Effector memory CD4-positive, alpha-beta T cell (primary cell): ENCODE measurements at regions not wholly inside any gene's neighbourhood (a gene's known extent, or its start where the extent isn't known, plus 50 kb on each side); places are given as distances from the start of the nearest gene placed in this dataset.

Experiments
- DNase-seq, 3 donors: peaks; one replicate each; pipeline ENCODE4 v3.0.0-alpha.2; 2020
- H3K27ac ChIP-seq: 2 replicates; pipeline ENCODE4 v1.7.0; 2013; ENCODE audit warnings: mild to moderate bottlenecking, low read length, moderate library complexity; ENCODE audit not compliant: insufficient read depth, poor library complexity, severe bottlenecking
- H3K27me3 ChIP-seq: replicated peaks from 2 replicates; pipeline ENCODE4 v1.7.0; 2013; ENCODE audit warnings: mild to moderate bottlenecking, low read length; ENCODE audit not compliant: insufficient read depth, control insufficient read depth, poor library complexity, severe bottlenecking
- H3K36me3 ChIP-seq: 2 replicates; pipeline ENCODE4 v1.7.0; 2013; ENCODE audit warnings: mild to moderate bottlenecking, low read length, moderate library complexity; ENCODE audit not compliant: control insufficient read depth, insufficient read depth
- H3K4me1 ChIP-seq: 2 replicates; pipeline ENCODE4 v1.7.0; 2013; ENCODE audit warnings: low read length, mild to moderate bottlenecking; ENCODE audit not compliant: control insufficient read depth, insufficient read depth, poor library complexity, severe bottlenecking
- H3K4me3 ChIP-seq: 2 replicates; pipeline ENCODE4 v1.7.0; 2013; ENCODE audit warnings: low read length, low read depth, mild to moderate bottlenecking; ENCODE audit not compliant: insufficient read depth, poor library complexity, severe bottlenecking
- H3K9me3 ChIP-seq: 2 replicates; pipeline ENCODE4 v1.7.0; 2013; ENCODE audit warnings: mild to moderate bottlenecking, low read length, moderate library complexity; ENCODE audit not compliant: control insufficient read depth

DNA sequence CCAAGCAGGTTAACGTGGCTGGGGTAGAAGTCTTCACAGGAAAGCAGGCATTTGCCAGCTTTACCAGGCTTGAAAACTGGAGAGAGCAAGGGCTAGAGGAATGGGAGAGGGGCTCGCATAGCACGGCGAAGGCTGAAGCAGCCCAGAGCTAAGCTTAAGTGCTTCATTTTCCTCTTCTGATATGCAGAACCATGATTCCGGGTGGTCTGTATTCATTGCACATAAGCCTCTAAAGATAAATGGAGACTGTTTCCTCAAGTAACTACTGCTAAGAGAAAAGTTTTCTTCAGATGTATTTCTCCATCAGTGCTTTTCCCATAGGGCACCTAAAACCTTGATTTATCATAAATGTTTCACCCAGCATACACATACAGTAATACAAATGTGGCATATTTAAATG is 414.1 kb downstream of the MLLT3 start:
- H3K36me3 ChIP-seq, result no peaks in the 10 kb centered on the region

GRCh38 chr9:20207176-20207575 is 415.1 kb downstream of the MLLT3 start:
- Histone ChIP-seq H3K36me3 (no peaks in the 10 kb centered on the region), H3K27ac (no peak overlapping the region), H3K4me1 (no peaks in the 10 kb centered on the region), H3K27me3 (no peaks in the 10 kb centered on the region), H3K4me3 (no peak overlapping the region), H3K9me3 (no peaks in the 10 kb centered on the region)
- no peak for DNase-seq

More for the DNA sequence above, 414.1 kb downstream of the MLLT3 start:
- Histone ChIP-seq H3K9me3 (no peaks in the 10 kb centered on the region), H3K27me3 (no peaks in the 10 kb centered on the region), H3K4me3 (no peak overlapping the region), H3K27ac (no peak overlapping the region), H3K4me1 (no peaks in the 10 kb centered on the region)
- no peak for DNase-seq

DNA sequence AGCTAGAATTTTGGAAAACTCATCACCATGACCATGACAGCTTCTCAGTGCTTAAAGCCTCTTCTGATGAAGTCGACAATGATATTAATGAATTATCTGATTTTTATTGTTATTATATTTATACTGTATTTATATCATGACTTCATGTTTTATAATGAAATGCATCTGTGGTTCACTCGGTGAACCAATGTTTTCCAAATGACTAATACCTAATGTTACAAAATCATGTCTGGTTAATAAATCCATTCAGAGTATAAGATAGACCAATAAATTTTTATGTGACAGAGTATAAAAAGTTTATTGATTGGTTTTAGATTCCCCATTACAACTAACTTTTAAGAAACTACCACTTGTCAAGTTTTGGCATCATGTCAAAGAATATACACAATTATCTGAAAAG is 416.5 kb downstream of the MLLT3 start:
- no peak overlapping the region for H3K27ac ChIP-seq
- no peaks in the 10 kb centered on the region for H3K4me1 ChIP-seq
- no peak for DNase-seq
- H3K27me3 ChIP-seq, result no peaks in the 10 kb centered on the region
- no peaks in the 10 kb centered on the region for H3K36me3 ChIP-seq
- no peak overlapping the region for H3K4me3 ChIP-seq
- H3K9me3 ChIP-seq, result no peaks in the 10 kb centered on the region

DNA sequence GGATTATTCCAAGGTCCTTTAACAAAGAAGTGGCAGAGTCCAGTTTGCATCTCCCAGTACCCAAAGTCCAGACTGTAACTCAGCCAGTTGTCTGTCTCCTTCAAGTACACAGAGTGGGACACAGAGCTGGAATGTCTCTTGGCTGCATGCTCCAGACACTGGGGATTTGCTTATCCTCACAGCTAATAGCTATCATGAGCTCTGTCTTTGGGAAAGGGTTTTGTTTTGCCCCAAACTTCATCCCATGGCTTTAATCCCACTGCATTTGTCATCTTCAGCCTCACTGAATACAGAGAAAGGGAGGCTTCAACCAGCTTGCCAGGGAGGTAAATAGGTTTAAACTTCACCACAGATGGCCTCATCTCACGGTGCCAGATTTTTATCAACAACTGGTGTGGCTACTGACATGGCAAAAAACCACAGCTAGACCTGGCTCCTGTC is 412.2 kb upstream of the SLC24A2 start:
- no peaks in the 10 kb centered on the region for H3K9me3 ChIP-seq
- H3K4me1 ChIP-seq, result no peaks in the 10 kb centered on the region
- no peak overlapping the region for H3K27ac ChIP-seq
- no peaks in the 10 kb centered on the region for H3K27me3 ChIP-seq
- no peak for DNase-seq
- no peak overlapping the region for H3K4me3 ChIP-seq
- H3K36me3 ChIP-seq, result no peaks in the 10 kb centered on the region

- H3K27ac ChIP-seq, result no peak overlapping the region
- H3K27me3 ChIP-seq, result no peaks in the 10 kb centered on the region
- no peaks in the 10 kb centered on the region for H3K4me1 ChIP-seq
- no peak for DNase-seq
- no peaks in the 10 kb centered on the region for H3K9me3 ChIP-seq
- no peaks in the 10 kb centered on the region for H3K36me3 ChIP-seq
- H3K4me3 ChIP-seq, result no peak overlapping the region
Observed at GRCh38 chr9:20200581-20200980, 411.7 kb upstream of the SLC24A2 start.

- Histone ChIP-seq H3K4me3 (no peak overlapping the region), H3K27ac (no peak overlapping the region), H3K9me3 (no peaks in the 10 kb centered on the region), H3K27me3 (no peaks in the 10 kb centered on the region), H3K4me1 (no peaks in the 10 kb centered on the region), H3K36me3 (no peaks in the 10 kb centered on the region)
- DNase-seq, result no peak
Observed at GRCh38 chr9:20199111-20199510, 410.3 kb upstream of the SLC24A2 start.

GRCh38 chr9:20197976-20198685 is 409.3 kb upstream of the SLC24A2 start:
- no peak for DNase-seq

DNA sequence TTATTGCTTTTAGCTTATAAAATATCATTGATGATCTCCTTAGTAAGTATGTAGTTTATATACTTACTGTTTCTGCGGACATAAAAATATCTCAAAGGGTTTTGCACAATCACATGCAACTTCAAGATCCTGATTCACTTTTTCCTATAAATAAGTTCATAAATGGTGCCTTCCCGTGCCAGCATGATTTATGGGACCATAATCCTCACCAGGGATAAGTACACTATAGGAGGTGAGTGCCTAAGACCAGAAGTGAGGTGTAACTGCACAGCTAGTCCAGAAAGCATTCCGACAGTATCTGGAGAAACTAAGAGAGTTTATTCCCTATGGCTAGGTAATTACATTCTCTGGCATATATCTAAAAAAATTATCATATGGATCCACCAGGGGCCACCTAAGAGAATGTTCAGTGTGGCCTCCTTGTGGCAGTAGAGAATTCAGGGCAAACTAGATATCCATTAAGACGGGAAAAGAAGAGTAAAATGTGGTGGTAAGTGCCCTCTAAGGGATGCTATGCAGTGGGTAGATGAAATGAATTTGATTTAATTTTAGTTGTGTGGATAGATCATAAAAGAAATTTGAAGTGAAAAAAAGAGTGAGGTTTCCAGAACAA is 402.5 kb upstream of the SLC24A2 start:
- no peak overlapping the region for H3K4me3 ChIP-seq
- no peaks in the 10 kb centered on the region for H3K27me3 ChIP-seq
- no peaks in the 10 kb centered on the region for H3K36me3 ChIP-seq
- no peaks in the 10 kb centered on the region for H3K4me1 ChIP-seq
- H3K27ac ChIP-seq, result no peak overlapping the region
- DNase-seq, result no peak
- H3K9me3 ChIP-seq, result no peaks in the 10 kb centered on the region

More at GRCh38 chr9:20197976-20198685, 409.3 kb upstream of the SLC24A2 start:
- Histone ChIP-seq H3K4me1 (no peaks in the 10 kb centered on the region), H3K27ac (no peak overlapping the region), H3K4me3 (no peak overlapping the region), H3K27me3 (no peaks in the 10 kb centered on the region), H3K9me3 (no peaks in the 10 kb centered on the region), H3K36me3 (no peaks in the 10 kb centered on the region)

- DNase-seq, result no peak
- no peaks in the 10 kb centered on the region for H3K9me3 ChIP-seq
- H3K27me3 ChIP-seq, result no peaks in the 10 kb centered on the region
- no peaks in the 10 kb centered on the region for H3K36me3 ChIP-seq
- no peak overlapping the region for H3K27ac ChIP-seq
- no peak overlapping the region for H3K4me3 ChIP-seq
- H3K4me1 ChIP-seq, result no peaks in the 10 kb centered on the region
Observed at GRCh38 chr9:20189871-20190270, 401.0 kb upstream of the SLC24A2 start.

GRCh38 chr9:20188616-20189369 is 400.0 kb upstream of the SLC24A2 start:
- H3K4me1 ChIP-seq, result no peaks in the 10 kb centered on the region
- no peak overlapping the region for H3K27ac ChIP-seq
- H3K27me3 ChIP-seq, result no peaks in the 10 kb centered on the region
- no peak for DNase-seq
- no peak overlapping the region for H3K4me3 ChIP-seq
- no peaks in the 10 kb centered on the region for H3K36me3 ChIP-seq
- H3K9me3 ChIP-seq, result no peaks in the 10 kb centered on the region
